IMR-90 (cell line): ENCODE measurements at regions not wholly inside any gene's neighbourhood (a gene's known extent, or its start where the extent isn't known, plus 50 kb on each side); places are given as distances from the start of the nearest gene placed in this dataset.
"Not testable (repeated sequence)": the region's sequence is repeated elsewhere in the genome, so short reads cannot be mapped to it uniquely, and the experiment has no call there.

ENCODE experiments used
- ATAC-seq: fragments of 200-7000 bp; cut with Tn5 transposase; 2 replicates; pipeline ENCODE4 v1.9.1; 2020; ENCODE audit warnings: low read depth, mild to moderate bottlenecking, moderate library complexity
- BruUV-seq: library from RNA; stranded (reverse); fragments of 400-500 nt; replicated peaks from 2 replicates; lab custom pipeline; 2021; lab: Mats Ljungman, UMichigan
- CTCF ChIA-PET: fragments of 300-600 bp; formaldehyde crosslinking; extraction: SDS; loops from one replicate; lab custom pipeline; 2021; ENCODE audit warnings: antibody characterized with exemption; lab: Yijun Ruan, JAX
- POLR2A ChIA-PET: fragments of 300-600 bp; sonication (Branson Sonifier 250); formaldehyde crosslinking; loops from one replicate; lab custom pipeline; 2022; ENCODE audit warnings: antibody characterized with exemption; ENCODE audit not compliant: unreplicated experiment; lab: Charles Lee
- DNase-seq: peaks from one replicate; pipeline ENCODE4 v3.0.0; 2013
- H2AFZ ChIP-seq: replicated peaks from 2 replicates; pipeline ENCODE3; 2013; ENCODE audit warnings: low read length, mild to moderate bottlenecking; ENCODE audit not compliant: poor library complexity
- H2AK5ac ChIP-seq: 2 replicates; pipeline ENCODE4 v1.6.1; 2013; ENCODE audit warnings: low read depth, low read length, inconsistent platforms
- H2AK9ac ChIP-seq: replicated peaks from 2 replicates; pipeline ENCODE3; 2013; ENCODE audit warnings: mild to moderate bottlenecking, low read depth, low read length, moderate library complexity; ENCODE audit not compliant: poor library complexity
- H2BK120ac ChIP-seq: 2 replicates; pipeline ENCODE4 v1.6.1; 2013; ENCODE audit warnings: low read depth, low read length, inconsistent platforms
- H2BK15ac ChIP-seq: 3 replicates; pipeline ENCODE4 v1.6.1; 2013; ENCODE audit warnings: low read depth, low read length, inconsistent platforms
- H2BK20ac ChIP-seq: 2 replicates; pipeline ENCODE4 v1.6.1; 2013; ENCODE audit warnings: low read depth, mild to moderate bottlenecking, inconsistent platforms, low read length, moderate library complexity
- H2BK5ac ChIP-seq: 2 replicates; pipeline ENCODE4 v1.6.1; 2013; ENCODE audit warnings: mild to moderate bottlenecking, low read depth, low read length, inconsistent platforms; ENCODE audit not compliant: poor library complexity, severe bottlenecking
- H3K14ac ChIP-seq: replicated peaks from 2 replicates; pipeline ENCODE4 v1.6.1; 2013; ENCODE audit warnings: low read depth, low read length, inconsistent platforms
- H3K18ac ChIP-seq: 2 replicates; pipeline ENCODE4 v1.6.1; 2013; ENCODE audit warnings: low read depth, low read length, control low read depth
- H3K23ac ChIP-seq: 2 replicates; pipeline ENCODE4 v1.6.1; 2013; ENCODE audit warnings: low read depth, low read length, inconsistent platforms
- H3K27ac ChIP-seq: 2 replicates; pipeline ENCODE4 v1.5.1; 2013; ENCODE audit warnings: mild to moderate bottlenecking, control low read depth, low read length; ENCODE audit not compliant: insufficient read depth
- H3K27me3 ChIP-seq: 2 replicates; pipeline ENCODE4 v1.6.1; 2013; ENCODE audit warnings: low read length; ENCODE audit not compliant: control insufficient read depth, insufficient read depth
- H3K36me3 ChIP-seq: 2 replicates; pipeline ENCODE4 v1.6.1; 2013; ENCODE audit warnings: low read length, mixed read lengths; ENCODE audit not compliant: control insufficient read depth, insufficient read depth
- H3K4ac ChIP-seq: 2 replicates; pipeline ENCODE4 v1.6.1; 2013; ENCODE audit warnings: low read depth, low read length, inconsistent platforms
- H3K4me1 ChIP-seq: 2 replicates; pipeline ENCODE4 v1.6.1; 2013; ENCODE audit warnings: low read length, mixed read lengths; ENCODE audit not compliant: control insufficient read depth, insufficient read depth
- H3K4me2 ChIP-seq: 2 replicates; pipeline ENCODE4 v1.6.1; 2013; ENCODE audit warnings: low read depth, mild to moderate bottlenecking, control low read depth, low read length, moderate library complexity
- H3K4me3 ChIP-seq: 2 replicates; pipeline ENCODE4 v1.5.1; 2013; ENCODE audit warnings: low read depth, mild to moderate bottlenecking, control low read depth, low read length, moderate library complexity; ENCODE audit not compliant: insufficient read depth
- H3K56ac ChIP-seq: 2 replicates; pipeline ENCODE4 v1.6.1; 2013; ENCODE audit warnings: low read length, inconsistent platforms; ENCODE audit not compliant: insufficient read depth; ENCODE audit errors: extremely low read depth
- H3K79me1 ChIP-seq, 2 experiments: 2 replicates each; pipeline ENCODE4 v1.6.1; 2013; ENCODE audit warnings: low read length in 2 of 2, inconsistent platforms in 1 of 2, low read depth in 1 of 2
- H3K9ac ChIP-seq: 2 replicates; pipeline ENCODE4 v1.6.1; 2013; ENCODE audit warnings: low read depth, low read length, control low read depth
- H3K9me1 ChIP-seq: 2 replicates; pipeline ENCODE4 v1.6.1; 2013; ENCODE audit warnings: low read length, inconsistent platforms; ENCODE audit not compliant: insufficient read depth
- H3K9me3 ChIP-seq: 2 replicates; pipeline ENCODE4 v1.6.1; 2013; ENCODE audit warnings: low read length; ENCODE audit not compliant: control insufficient read depth, insufficient read depth
- H4K20me1 ChIP-seq: 2 replicates; pipeline ENCODE4 v1.6.1; 2013; ENCODE audit warnings: low read length, inconsistent platforms; ENCODE audit not compliant: insufficient read depth
- H4K5ac ChIP-seq: 2 replicates; pipeline ENCODE4 v1.6.1; 2013; ENCODE audit warnings: mild to moderate bottlenecking, low read depth, low read length, control low read depth
- H4K8ac ChIP-seq, 2 experiments: 2 replicates each; pipeline ENCODE4 v1.6.1; 2013; ENCODE audit warnings: low read depth in 2 of 2, low read length in 2 of 2, control low read depth in 1 of 2, inconsistent platforms in 1 of 2
- H4K91ac ChIP-seq: 2 replicates; pipeline ENCODE4 v1.6.1; 2013; ENCODE audit warnings: low read depth, low read length, inconsistent platforms; ENCODE audit not compliant: insufficient read depth
- WGBS, 2 experiments: methylation state at CpG; one replicate each; pipeline versions ENCODE4 v1.1.5 to v1.1.7; 2013; ENCODE audit warnings: missing lambda C conversion rate in 2 of 2; ENCODE audit not compliant: insufficient read length in 1 of 2; ENCODE audit errors: extremely low coverage in 2 of 2; 5-methylcytosine and 5-hydroxymethylcytosine counted together
- dilution Hi-C: fragments of 300-500 bp; cut with HindIII; formaldehyde crosslinking; loops from one replicate; pipeline ENCODE4 v1.14.3; 2018; ENCODE audit warnings: low sequenced_read_pairs; ENCODE audit not compliant: unreplicated experiment
- in situ Hi-C: fragments of 300-500 bp; cut with MboI; formaldehyde crosslinking; loops from 3 replicates; pipeline ENCODE4 v1.14.3; 2019; ENCODE audit warnings: low sequenced_read_pairs, inconsistent platforms, mixed read lengths
- intact Hi-C: fragments of 100-400 bp; cut with micrococcal nuclease; formaldehyde crosslinking; loops from 2 replicates; pipeline ENCODE4 v1.10.0; 2022

DNA sequence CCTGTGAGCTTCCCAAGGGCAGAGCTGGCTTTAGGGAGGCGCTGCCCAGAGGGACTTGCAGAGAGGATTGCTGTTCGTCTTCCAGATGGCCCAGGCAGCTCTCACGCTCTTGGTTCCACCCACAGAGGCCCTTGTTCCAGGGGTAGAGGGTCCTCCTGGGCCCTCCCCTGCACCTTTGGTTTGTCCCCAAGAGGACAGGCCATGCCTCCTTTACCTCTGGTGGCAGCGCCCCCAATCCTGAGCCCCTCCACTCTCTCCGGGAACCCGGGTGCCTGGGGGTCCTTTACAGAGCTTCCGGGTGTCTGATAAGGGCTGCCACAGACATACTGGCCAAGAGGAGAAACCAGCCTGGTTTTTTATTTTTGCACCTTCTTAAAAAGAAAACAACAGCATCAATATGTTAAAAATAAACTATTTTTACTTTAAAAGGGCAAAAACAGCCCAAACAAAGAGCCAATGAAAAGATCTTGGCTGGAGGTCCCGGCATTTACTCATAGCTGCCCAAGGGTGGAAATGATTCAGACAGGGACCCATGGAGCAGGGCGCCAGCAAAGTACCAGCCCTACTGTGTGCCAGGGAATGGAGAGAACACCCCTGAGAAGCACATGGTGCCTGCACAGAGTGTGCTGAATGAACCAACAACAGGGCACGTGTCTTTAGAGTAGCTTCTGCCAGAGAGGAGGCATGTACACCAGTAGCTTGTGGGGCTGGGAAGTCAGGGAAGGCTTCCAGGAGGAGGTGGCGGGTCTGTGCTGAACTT, 70.8 kb upstream of the LRPAP1 start:
- H3K4me1 ChIP-seq, H3K18ac ChIP-seq, H4K8ac ChIP-seq, H2BK20ac ChIP-seq, H3K4me2 ChIP-seq, H3K9ac ChIP-seq, H4K5ac ChIP-seq, H2BK15ac ChIP-seq, H2BK120ac ChIP-seq, H3K4ac ChIP-seq, H3K27me3 ChIP-seq, ATAC-seq, H2AK5ac ChIP-seq, H4K91ac ChIP-seq, H3K4me3 ChIP-seq, dilution Hi-C loops, H3K9me1 ChIP-seq, H4K20me1 ChIP-seq, BruUV-seq, DNase-seq, H3K9me3 ChIP-seq, in situ Hi-C loops, H3K14ac ChIP-seq, H3K23ac ChIP-seq, CTCF ChIA-PET, H2AFZ ChIP-seq, POLR2A ChIA-PET, H3K56ac ChIP-seq, H2BK5ac ChIP-seq, H3K36me3 ChIP-seq, intact Hi-C loops, H3K27ac ChIP-seq, H3K79me1 ChIP-seq, H2AK9ac ChIP-seq: not testable (repeated sequence)
- 46% methylated on average over 5 of the region's 11 CpGs; no CpG with 5 or more reads in 1 of the 2 experiments for WGBS, 2 experiments
